ENCODE measurements at regions not wholly inside any gene's neighbourhood (a gene's known extent, or its start where the extent isn't known, plus 50 kb on each side); places are given as distances from the start of the nearest gene placed in this dataset.

DNA sequence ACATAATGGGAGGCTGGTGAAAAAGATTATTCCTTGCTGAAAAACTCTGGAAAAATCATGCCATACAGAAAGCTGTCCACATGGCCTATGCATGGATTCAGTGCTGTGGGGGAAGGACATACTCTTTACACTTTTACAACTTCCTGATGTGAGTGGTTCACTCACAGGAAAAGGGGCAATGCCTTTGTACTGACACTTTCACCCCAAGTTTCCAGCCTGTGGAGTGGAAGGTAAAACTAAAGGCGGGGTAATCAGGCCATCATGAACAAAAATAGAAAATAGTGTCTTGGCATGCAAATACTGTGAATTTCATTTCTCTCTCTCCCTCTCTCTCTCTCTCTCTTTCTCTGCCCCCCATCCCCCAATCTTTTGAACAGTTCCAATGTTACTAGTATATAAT, 281.8 kb downstream of the ETS1 start:
- Histone ChIP-seq H3K27me3 (ENCODE audit: control insufficient read depth, insufficient read depth, low read length) (no peaks in the 10 kb centered on the region), H3K4me1 (ENCODE audit: control insufficient read depth, insufficient read depth, low read length) (no peaks in the 10 kb centered on the region)

GRCh38 chr11:128304666-128305485, 282.5 kb downstream of the ETS1 start:
- H3K9me3 ChIP-seq (ENCODE audit: control insufficient read depth, insufficient read depth, low read length), result no peaks in the 10 kb centered on the region
- no peak overlapping the region for H3K9ac ChIP-seq (ENCODE audit: low read depth, low read length)
- no peak overlapping the region for H3K4me3 ChIP-seq (ENCODE audit: low read depth, low read length)
- H3K4me1 ChIP-seq (ENCODE audit: control insufficient read depth, insufficient read depth, low read length), result no peaks in the 10 kb centered on the region
- H3K27me3 ChIP-seq (ENCODE audit: control insufficient read depth, insufficient read depth, low read length), result no peaks in the 10 kb centered on the region
- no peaks in the 10 kb centered on the region for H3K36me3 ChIP-seq (ENCODE audit: control insufficient read depth, insufficient read depth, low read length)

More for the DNA sequence above, 281.8 kb downstream of the ETS1 start:
- H3K9ac ChIP-seq (ENCODE audit: low read depth, low read length), result no peak overlapping the region
- H3K9me3 ChIP-seq (ENCODE audit: control insufficient read depth, insufficient read depth, low read length), result no peaks in the 10 kb centered on the region
- H3K4me3 ChIP-seq (ENCODE audit: low read depth, low read length), result no peak overlapping the region
- H3K36me3 ChIP-seq (ENCODE audit: control insufficient read depth, insufficient read depth, low read length), result no peaks in the 10 kb centered on the region

GRCh38 chr11:128304116-128304515, 283.2 kb downstream of the ETS1 start:
- Histone ChIP-seq H3K4me3 (ENCODE audit: low read depth, low read length) (no peak overlapping the region), H3K9ac (ENCODE audit: low read depth, low read length) (no peak overlapping the region), H3K9me3 (ENCODE audit: control insufficient read depth, insufficient read depth, low read length) (no peaks in the 10 kb centered on the region), H3K27me3 (ENCODE audit: control insufficient read depth, insufficient read depth, low read length) (no peaks in the 10 kb centered on the region), H3K4me1 (ENCODE audit: control insufficient read depth, insufficient read depth, low read length) (no peaks in the 10 kb centered on the region), H3K36me3 (ENCODE audit: control insufficient read depth, insufficient read depth, low read length) (no peaks in the 10 kb centered on the region)

GRCh38 chr11:128303383-128303782, 284.0 kb downstream of the ETS1 start:
- Histone ChIP-seq H3K36me3 (ENCODE audit: control insufficient read depth, insufficient read depth, low read length) (no peaks in the 10 kb centered on the region), H3K4me3 (ENCODE audit: low read depth, low read length) (no peak overlapping the region), H3K9me3 (ENCODE audit: control insufficient read depth, insufficient read depth, low read length) (no peaks in the 10 kb centered on the region), H3K9ac (ENCODE audit: low read depth, low read length) (no peak overlapping the region), H3K4me1 (ENCODE audit: control insufficient read depth, insufficient read depth, low read length) (no peaks in the 10 kb centered on the region), H3K27me3 (ENCODE audit: control insufficient read depth, insufficient read depth, low read length) (no peaks in the 10 kb centered on the region)

DNA sequence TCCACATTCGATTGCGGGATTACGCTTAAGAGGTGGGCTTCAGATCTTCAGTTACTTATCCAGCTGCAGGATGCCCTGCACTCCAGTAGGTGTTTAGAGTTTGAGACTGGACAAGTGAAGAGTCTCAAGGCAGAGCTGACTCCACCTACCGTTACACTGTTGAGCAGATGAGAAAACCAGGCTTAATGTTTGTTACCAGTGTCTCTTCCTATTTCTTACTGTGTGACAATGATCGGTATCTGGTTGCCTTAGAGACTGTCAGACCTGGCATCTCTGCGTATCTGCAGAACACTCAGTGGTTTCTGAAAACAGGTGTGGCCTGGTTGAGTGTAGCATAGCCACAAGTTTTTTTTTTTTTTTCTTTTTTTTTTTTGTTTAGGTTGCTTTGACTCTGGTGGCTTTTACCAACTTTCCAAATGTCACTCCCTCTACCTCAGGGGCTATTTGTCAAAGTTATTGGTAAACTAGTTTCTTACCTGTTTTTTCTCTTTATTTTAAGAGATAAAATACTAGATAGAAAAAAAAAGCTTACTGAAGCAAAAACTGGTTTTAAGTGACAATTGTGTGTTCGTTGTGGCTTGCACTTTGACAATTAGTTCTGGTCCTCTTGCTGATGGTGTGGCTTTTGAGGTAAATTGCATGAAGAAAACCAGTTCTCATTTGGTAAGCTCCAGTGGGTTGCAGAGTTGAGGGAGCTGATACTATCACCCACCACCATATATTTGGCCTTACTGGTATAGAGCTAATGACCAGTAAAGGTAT, 284.8 kb downstream of the ETS1 start:
- Histone ChIP-seq H3K4me1 (ENCODE audit: control insufficient read depth, insufficient read depth, low read length) (no peaks in the 10 kb centered on the region), H3K9me3 (ENCODE audit: control insufficient read depth, insufficient read depth, low read length) (no peaks in the 10 kb centered on the region), H3K27me3 (ENCODE audit: control insufficient read depth, insufficient read depth, low read length) (no peaks in the 10 kb centered on the region), H3K9ac (ENCODE audit: low read depth, low read length) (no peak overlapping the region), H3K36me3 (ENCODE audit: control insufficient read depth, insufficient read depth, low read length) (no peaks in the 10 kb centered on the region), H3K4me3 (ENCODE audit: low read depth, low read length) (no peak overlapping the region)

DNA sequence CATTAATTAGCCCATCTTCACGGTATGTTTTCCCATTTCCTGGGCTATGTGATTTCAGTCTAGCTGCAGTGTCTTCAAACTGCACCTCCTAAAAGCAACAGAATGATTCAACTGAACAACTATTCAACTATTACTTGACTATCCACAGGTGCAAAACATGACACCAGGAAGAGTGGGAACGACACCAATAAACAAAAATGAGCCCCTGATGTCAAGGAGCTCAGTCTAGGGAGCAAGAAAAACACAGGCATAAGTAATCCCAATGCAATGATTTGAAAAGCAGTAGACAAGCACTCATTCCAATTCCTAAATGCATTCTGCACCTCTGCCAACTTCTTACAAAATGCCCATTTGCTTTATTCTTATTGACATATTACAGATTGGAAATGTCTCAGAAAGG, 285.6 kb downstream of the ETS1 start:
- H3K9me3 ChIP-seq (ENCODE audit: control insufficient read depth, insufficient read depth, low read length), result no peaks in the 10 kb centered on the region
- no peak overlapping the region for H3K9ac ChIP-seq (ENCODE audit: low read depth, low read length)
- no peak overlapping the region for H3K4me3 ChIP-seq (ENCODE audit: low read depth, low read length)
- no peaks in the 10 kb centered on the region for H3K27me3 ChIP-seq (ENCODE audit: control insufficient read depth, insufficient read depth, low read length)
- H3K36me3 ChIP-seq (ENCODE audit: control insufficient read depth, insufficient read depth, low read length), result no peaks in the 10 kb centered on the region
- no peaks in the 10 kb centered on the region for H3K4me1 ChIP-seq (ENCODE audit: control insufficient read depth, insufficient read depth, low read length)

DNA sequence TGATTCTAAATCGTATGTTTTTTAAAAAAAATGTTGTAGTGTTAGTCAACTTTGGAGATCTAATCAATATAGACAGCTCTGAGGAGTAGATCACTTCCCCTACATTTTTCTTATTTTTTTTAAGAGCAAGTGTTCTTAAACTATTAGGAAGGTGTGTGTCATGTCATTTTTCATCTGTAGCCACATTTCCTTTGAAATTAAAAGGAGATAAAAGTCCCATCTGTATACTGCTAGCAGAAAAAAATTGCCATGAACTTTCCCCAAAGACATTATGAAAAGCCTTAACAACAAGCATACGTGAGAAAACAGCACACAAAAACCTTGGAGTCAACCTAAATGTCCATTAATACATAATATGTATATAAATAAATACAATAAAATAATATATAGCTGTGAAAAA, 286.6 kb downstream of the ETS1 start:
- no peaks in the 10 kb centered on the region for H3K36me3 ChIP-seq (ENCODE audit: control insufficient read depth, insufficient read depth, low read length)
- no peaks in the 10 kb centered on the region for H3K27me3 ChIP-seq (ENCODE audit: control insufficient read depth, insufficient read depth, low read length)
- H3K9ac ChIP-seq (ENCODE audit: low read depth, low read length), result no peak overlapping the region
- H3K4me3 ChIP-seq (ENCODE audit: low read depth, low read length), result no peak overlapping the region
- H3K9me3 ChIP-seq (ENCODE audit: control insufficient read depth, insufficient read depth, low read length), result no peaks in the 10 kb centered on the region
- H3K4me1 ChIP-seq (ENCODE audit: control insufficient read depth, insufficient read depth, low read length), result no peaks in the 10 kb centered on the region

- Histone ChIP-seq H3K4me3 (ENCODE audit: low read depth, low read length) (no peak overlapping the region), H3K36me3 (ENCODE audit: control insufficient read depth, insufficient read depth, low read length) (no peaks in the 10 kb centered on the region), H3K9me3 (ENCODE audit: control insufficient read depth, insufficient read depth, low read length) (no peaks in the 10 kb centered on the region), H3K4me1 (ENCODE audit: control insufficient read depth, insufficient read depth, low read length) (no peaks in the 10 kb centered on the region), H3K27me3 (ENCODE audit: control insufficient read depth, insufficient read depth, low read length) (no peaks in the 10 kb centered on the region), H3K9ac (ENCODE audit: low read depth, low read length) (no peak overlapping the region)
Measured at GRCh38 chr11:128299132-128299726, 288.1 kb downstream of the ETS1 start.

DNA sequence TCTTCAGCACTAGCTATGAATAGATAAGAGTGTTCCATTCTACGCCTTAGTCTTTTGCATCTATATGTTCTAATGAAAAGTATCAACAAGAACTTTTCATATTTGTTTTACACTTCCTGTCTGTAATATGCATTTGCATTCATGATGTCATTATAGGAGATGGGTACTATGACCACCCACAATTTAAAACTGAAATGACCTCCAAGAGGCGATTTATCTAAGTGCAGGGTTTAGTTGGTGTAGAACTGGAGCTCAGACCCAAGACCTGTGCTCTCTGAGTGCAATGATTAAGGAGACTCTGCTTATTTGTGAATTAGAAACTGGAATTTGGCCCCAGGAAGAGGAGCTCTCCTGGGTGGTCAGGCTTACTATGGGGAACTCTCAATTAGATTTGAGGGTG, 289.1 kb downstream of the ETS1 start:
- H3K4me1 ChIP-seq (ENCODE audit: control insufficient read depth, insufficient read depth, low read length), result no peaks in the 10 kb centered on the region
- H3K9ac ChIP-seq (ENCODE audit: low read depth, low read length), result no peak overlapping the region
- no peaks in the 10 kb centered on the region for H3K27me3 ChIP-seq (ENCODE audit: control insufficient read depth, insufficient read depth, low read length)

DNA sequence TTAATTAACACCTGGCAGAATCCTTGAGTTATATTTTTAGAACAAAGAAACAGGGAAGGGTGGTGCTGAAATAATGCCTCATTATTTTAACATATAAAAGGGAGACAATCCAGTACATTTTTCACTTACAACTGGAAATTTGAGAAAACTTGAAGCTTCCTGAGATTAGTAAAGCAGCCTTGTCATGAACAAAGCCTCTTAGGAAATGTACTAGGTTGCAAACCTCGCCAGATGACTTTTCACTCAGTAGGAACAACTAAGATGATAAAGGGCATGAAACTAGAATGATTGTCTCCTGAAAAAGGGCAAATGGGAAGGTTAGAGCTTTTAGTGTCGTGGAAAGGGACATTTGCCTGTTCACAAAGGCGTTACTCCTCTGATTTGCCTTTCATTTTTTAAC, 289.6 kb downstream of the ETS1 start:
- H3K9ac ChIP-seq (ENCODE audit: low read depth, low read length), result no peak overlapping the region
- no peaks in the 10 kb centered on the region for H3K4me1 ChIP-seq (ENCODE audit: control insufficient read depth, insufficient read depth, low read length)
- no peak overlapping the region for H3K4me3 ChIP-seq (ENCODE audit: low read depth, low read length)
- H3K36me3 ChIP-seq (ENCODE audit: control insufficient read depth, insufficient read depth, low read length), result no peaks in the 10 kb centered on the region
- no peaks in the 10 kb centered on the region for H3K9me3 ChIP-seq (ENCODE audit: control insufficient read depth, insufficient read depth, low read length)
- no peaks in the 10 kb centered on the region for H3K27me3 ChIP-seq (ENCODE audit: control insufficient read depth, insufficient read depth, low read length)

More for the DNA sequence above, 289.1 kb downstream of the ETS1 start:
- H3K4me3 ChIP-seq (ENCODE audit: low read depth, low read length), result no peak overlapping the region
- H3K36me3 ChIP-seq (ENCODE audit: control insufficient read depth, insufficient read depth, low read length), result no peaks in the 10 kb centered on the region
- H3K9me3 ChIP-seq (ENCODE audit: control insufficient read depth, insufficient read depth, low read length), result no peaks in the 10 kb centered on the region

GRCh38 chr11:128297091-128297651, 290.2 kb downstream of the ETS1 start:
- Histone ChIP-seq H3K4me1 (ENCODE audit: control insufficient read depth, insufficient read depth, low read length) (no peaks in the 10 kb centered on the region), H3K9me3 (ENCODE audit: control insufficient read depth, insufficient read depth, low read length) (no peaks in the 10 kb centered on the region), H3K36me3 (ENCODE audit: control insufficient read depth, insufficient read depth, low read length) (no peaks in the 10 kb centered on the region), H3K4me3 (ENCODE audit: low read depth, low read length) (no peak overlapping the region), H3K27me3 (ENCODE audit: control insufficient read depth, insufficient read depth, low read length) (no peaks in the 10 kb centered on the region), H3K9ac (ENCODE audit: low read depth, low read length) (no peak overlapping the region)

Measured in iPS-15b (cell line).